ENCODE measurements at regions not wholly inside any gene's neighbourhood (a gene's known extent, or its start where the extent isn't known, plus 50 kb on each side); places are given as distances from the start of the nearest gene placed in this dataset.

DNA sequence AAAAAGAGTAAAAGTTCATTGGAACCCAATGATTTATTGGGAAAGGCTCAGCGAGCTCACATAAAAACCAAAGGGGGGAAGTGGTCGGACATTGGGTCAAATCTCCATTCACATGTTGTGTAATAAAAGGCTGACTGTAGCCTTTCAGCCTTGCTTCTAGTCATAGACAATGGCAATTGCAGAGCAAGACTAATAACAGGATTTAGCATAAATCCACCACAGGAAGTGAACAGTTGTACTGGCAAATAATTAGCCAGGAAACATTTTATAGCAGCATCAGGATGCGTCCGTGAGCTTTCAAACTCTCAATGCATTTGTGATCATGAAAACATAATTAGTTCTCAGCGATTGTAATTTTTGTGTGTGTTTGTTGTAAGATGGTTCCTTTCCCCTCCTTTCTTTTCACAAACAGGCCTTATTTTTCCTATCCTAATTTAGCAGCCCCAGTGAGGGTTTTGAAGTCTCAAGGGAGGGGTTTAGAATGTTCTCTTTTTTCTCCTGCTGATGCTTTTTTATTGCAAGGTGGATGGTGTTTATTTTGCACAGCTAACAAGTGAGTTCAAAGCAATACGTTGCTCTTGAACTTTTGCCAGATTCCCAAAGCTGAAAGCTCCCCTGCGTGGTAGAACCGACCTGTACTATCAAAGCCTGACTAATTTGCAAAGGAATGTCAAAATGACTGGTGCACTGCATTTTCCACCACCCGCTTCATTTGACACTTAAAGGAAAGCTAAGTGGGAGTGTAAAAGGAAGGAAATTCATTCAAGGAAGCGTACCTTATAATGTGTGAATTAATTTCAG lies 105.6 kb downstream of the SPRY2 start:
- DNase-seq, result no peak

DNA sequence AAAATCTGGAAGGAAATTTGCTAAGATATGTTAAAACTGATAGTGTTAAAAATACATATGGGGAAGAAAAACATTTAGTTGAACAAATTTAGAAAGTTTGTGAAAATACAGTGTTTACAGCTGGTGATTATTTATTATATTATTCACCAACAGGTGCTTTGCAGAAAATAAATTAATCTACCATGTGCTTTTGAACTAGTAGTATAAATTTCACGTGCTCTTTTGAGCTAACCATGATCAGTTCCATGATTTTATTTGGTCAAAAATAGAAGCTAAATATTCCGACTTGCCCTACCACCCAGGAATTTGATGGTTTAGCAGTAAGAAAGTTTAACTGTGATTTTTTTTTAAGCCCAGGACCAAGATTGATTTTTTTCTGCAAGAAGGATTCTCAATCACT lies 113.3 kb downstream of the SPRY2 start:
- no peak for DNase-seq

DNA sequence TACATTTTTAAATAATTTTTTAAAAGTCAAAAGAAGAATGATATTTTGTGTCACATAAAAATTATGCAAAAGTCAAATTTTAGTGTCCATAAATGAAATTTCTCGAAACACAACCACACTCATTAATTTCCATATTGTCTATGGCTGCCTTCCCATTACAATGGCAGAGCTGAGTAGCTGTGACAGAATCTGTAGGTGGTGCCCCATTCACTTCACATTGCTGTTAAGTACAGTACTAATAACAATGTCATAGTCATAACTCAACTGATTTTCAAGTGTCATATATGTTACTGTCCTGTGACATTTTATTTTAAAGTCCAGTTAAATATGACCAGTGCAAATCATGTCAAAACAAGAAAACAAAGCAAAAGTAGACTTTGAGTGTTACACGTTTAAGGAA lies 114.3 kb downstream of the SPRY2 start:
- no peak for DNase-seq

DNA sequence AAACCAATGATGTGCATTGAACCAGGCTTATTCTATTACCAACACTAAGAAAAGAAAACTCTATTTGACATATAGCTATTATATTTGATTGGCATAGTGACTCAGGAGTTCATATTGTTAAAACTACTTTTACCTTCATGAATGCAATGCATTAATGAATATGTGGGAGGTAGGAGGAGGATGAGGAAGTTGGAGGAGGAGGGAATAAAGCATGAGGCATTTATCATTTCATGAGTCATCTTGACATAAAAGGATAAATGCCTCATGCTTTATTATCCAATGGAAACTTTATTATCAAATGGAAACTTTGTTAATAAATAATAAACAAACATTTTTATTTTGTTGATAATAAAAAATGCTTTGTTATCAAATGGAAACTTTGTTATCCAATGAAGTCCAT lies 116.5 kb downstream of the SPRY2 start:
- no peak for DNase-seq

DNA sequence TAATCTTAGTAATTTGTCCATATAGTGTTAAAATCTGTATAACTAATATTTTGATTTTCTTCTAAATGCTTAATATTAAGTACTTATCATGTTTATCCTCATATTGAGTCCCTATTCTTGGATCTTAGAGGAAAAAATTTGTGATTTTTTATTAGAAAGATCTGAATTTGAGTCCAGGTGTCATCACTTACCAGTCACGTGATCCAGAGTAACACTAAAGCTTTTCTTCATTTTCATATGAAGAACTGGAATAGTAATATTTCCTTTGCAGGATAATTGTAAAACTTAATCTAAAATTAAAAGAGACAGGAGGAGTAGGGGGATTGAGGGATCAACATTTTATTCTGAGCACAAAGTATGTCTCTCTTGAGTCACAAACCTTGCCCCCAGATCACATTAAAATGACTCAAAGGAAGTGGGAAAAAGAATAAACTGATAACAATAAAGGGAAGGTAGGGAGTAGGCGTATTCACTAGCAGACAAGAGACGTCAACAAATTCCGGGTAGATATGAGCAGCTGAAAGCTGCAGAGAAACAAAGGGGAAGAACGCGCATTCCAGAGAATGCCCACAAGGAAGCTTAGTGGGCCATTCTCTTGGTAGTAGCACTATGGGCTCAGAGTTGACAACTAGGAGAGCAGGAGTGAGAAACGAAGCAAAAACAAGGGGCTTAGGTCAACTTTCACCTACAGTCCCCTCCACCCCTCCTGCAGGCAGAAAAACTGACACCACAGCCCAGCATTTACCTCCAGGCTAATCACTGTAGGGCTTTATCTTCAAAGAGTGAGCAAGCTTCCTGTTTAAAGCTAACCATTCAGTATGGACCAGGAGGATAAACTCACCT lies 123.1 kb downstream of the SPRY2 start:
- DNase-seq, result no peak

DNA sequence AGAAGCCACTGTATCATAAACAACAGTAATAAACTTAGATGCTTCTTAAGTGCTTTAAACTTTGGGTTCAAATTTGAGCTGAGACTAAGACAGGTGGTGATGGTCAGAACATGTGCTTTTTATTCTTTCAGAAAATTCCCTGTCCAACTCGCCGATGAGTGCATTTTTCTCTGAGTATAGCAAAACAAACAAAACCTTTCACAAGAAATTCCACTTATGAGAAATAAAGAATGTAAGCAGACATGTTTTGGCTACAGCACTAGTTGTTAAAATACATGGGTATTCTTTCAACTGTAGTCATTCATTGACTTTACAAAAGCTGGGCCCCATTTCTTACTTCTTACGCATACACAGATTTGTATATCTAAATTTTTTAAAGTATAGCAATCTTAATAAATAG lies 125.6 kb downstream of the SPRY2 start:
- DNase-seq, result no peak

DNA sequence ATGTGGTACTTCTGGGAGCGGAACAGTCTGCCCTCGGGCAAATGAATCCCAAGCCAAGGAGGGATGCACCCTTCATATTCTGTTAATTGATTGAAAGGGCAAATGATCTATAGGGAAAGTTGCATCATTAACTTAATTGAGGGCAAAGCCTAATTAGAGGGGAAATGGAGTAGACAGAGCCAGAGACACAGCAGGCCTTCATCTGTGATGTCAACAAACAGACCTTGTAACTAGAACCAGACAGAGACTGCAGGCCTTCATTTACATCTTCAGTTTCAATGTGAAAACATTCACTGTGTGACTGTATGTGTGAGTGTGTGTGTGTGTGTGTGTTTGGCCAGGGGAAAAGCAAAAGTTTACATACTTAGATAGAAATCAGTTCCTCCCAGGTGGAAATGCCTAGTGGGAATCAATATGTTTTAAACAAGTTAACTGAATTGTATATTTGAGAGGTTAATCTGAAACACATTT lies 126.4 kb downstream of the SPRY2 start:
- no peak for DNase-seq

DNA sequence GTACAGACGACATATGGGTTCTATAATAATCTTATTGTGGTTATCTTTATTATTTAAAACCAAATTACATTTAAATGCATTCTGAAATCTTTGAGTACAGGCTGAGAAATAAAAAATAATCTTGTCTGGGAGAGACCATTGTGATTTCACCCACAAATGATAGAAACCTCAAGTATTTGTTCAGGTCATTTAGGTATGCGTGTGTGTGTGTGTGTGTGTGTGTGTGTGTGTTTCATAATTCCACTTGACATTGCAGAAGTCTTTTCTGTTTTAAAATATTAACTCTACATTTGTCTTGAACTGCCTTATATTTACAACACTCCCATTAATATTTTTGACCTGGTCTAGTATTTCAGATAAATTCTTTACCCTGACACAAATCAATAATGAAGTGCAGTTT lies 126.9 kb downstream of the SPRY2 start:
- DNase-seq, result no peak

DNA sequence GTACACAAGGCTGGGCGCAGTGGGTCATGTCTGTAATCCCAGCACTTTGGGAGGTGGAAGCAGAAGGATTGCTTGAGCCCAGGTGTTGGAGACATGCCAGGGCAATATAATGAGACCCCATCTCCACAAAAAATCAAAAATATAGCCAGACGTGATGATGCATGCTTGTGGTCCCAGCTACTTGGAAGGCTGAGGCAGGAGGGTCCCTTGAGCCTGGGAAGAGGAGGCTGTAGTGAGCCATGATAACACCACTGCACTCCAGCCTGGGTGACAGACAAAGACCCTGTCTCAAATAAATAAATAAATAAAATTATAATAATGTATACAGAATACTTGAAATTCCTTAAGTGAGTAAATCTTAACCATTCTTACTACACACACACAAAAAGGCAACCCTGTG lies 127.7 kb downstream of the SPRY2 start:
- no peak for DNase-seq

DNA sequence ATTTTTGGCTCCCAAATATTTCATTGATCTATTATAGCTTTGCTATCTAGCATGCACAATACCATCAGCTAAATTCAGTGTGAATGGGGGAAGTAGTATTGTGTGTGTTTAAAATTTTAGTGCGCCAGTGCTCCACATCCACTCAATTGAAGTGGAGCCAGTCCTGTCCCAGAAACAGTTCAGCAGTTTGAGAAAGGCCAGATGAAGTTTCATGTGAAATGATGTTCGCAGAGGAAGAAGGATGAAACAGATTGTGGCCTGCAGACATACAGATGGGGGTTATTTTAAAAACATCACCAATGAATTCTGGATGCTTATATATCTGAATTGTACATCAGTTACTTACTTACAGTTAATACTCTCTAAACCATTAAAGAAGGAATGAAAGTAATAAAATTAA lies 129.4 kb downstream of the SPRY2 start:
- no peak for DNase-seq

DNA sequence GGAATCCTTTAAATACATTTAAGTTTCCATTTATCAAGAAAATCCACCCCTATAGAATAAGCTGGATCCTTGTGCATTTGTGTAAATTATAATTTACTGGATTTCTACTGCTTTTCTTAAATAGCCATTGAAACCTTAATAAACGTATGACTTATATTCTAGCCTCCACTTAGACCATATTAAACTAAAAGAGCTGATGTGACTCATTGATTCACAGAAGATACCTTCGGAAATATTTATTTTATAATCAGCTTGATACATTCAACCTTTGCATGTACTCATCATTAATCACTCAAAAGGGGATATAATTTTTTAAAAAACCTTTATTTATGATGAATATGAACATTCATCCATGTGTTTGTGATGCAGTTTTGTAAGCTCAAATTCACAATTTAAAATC lies 136.3 kb downstream of the SPRY2 start:
- DNase-seq, result no peak

DNA sequence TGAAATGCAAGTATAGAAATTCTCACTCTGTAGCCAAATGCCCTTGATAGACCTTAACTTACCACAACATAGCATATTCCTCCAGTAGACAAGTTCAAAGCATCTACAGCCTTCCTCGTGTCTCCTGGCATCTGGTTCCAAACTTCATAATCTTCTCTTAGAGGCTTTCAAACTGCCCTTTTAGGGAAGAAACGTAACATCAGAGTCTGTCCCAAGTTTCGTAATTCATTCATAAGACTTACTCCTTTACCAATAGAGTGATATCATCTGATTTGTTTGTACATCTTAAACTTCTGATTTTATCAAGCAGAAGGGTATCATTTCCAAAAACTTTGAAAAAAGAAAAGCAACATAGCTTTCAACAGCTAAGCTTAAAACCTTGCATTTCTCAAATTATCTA lies 137.4 kb downstream of the SPRY2 start:
- no peak for DNase-seq

DNA sequence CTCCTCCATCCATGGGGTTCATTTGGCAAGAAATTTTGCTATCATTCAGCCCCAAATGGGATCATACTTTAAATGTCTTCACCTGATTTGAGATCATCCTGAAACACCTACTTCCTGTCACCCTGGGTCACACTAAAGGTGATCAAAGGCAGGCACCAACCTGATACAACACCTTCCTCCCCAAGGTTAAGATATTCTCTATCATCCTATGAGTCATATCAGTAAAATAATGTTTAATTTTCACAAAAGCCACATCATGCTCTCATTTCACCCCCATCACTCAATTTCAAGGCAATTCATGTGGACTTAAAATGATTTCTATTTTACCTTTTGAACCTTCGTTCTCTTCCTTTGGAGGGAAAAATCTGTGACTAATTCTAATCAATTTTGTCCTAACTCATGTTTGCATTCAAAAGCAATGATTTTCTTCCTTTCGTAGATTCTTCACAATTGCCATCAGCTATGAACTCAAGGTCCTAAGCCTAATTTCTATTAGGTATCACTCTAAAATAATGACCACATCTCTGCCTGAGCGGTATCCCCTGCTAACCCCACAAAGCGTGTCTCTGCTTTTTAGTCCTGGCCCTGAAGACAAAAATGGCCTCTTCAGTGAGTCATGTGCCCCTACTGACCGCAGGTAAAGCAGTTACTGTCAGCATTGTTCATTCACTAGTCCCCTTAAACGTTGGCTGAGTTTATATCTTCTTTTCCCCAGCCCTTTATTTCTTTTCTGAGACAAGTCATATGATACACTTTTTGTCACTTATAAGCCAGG lies 139.0 kb downstream of the SPRY2 start:
- DNase-seq, result no peak

DNA sequence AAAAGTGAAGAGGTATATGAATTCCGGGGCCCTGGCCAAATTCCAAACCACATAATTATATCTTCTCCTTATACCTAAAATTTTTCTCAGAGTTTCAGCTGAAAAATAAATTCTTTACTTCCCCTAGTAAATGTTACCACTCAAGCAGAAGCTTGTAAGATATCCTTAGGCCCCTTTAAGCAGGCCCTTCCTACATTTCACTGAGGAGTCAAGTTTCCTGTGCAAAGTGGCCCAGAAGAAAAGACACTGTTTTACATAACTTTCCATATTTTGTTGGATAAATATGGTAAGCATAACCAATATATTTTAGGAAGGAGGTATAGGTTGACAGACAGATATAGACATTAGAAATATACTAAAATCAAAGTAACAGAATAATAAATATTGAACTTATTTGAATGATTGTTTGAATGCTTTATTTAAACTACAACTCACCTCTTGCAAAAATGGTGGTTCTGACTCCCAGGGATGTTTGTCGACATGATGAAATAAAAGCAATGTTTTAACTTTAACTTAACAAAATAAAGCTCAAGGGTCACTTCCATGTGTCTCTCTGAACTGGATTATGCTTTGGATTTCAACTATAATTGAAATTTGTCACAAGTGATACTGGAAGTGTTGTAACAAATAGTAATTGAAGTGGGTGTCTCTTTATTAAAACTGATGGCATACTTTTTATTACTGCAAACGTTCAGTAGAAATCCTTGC lies 141.2 kb downstream of the SPRY2 start:
- DNase-seq, result no peak

DNA sequence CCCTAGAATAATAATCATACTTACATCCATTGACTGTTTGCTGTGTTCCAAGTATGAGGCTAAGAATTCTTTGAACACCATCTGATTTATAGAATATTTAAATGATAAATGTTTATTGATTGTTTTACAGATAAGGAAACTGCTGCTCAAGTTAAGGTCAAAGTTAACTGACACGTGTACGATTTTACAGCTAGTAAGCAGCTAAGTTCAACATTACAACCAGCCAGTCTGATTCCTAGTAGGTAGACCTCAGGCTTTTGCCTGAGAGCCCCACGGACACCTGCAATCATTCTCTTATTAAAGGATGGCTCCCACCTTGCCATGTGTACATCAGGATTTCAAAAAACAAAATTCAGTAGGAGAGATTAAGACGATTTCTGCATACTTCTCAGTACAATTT lies 141.9 kb downstream of the SPRY2 start:
- DNase-seq, result no peak

DNA sequence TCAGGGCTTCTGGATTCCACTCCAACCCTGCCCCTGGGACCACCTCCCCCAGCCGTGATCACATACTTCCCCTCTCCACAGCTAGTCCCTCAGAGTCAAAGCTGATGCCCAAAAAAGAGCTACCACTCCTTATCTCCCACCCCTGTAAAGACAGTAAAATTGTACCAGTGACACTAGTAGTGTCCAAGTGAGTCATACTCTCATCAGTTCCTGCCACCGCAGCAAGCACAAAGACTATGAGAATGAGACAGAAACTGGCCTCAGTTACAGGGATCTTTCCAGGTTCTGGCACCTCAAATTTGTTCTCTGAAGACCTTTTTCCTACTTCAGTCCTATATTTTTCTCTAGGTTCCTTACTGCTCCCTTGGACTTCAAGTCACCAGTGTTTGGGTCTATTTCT lies 144.2 kb downstream of the SPRY2 start:
- no peak for DNase-seq

DNA sequence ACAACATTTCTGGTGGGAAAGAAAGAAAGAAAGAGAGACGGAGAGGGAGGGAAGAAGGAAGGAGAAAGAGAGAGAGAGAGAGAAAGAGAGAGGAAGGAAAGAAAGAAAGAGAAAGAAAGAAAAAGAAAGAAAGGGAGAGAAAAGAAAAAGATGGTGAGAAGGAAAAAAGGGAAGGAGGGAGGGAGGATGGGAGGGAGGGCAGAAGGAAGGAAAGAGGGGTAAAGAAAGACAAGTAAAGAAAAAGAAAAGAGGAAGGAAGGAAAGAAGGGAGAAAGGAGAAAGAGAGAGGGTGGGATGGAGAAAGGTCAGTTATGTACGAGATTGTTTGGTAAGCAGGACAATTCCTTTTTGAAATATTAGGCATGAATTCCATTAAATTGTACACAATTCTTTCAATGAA lies 145.3 kb downstream of the SPRY2 start:
- no peak for DNase-seq

DNA sequence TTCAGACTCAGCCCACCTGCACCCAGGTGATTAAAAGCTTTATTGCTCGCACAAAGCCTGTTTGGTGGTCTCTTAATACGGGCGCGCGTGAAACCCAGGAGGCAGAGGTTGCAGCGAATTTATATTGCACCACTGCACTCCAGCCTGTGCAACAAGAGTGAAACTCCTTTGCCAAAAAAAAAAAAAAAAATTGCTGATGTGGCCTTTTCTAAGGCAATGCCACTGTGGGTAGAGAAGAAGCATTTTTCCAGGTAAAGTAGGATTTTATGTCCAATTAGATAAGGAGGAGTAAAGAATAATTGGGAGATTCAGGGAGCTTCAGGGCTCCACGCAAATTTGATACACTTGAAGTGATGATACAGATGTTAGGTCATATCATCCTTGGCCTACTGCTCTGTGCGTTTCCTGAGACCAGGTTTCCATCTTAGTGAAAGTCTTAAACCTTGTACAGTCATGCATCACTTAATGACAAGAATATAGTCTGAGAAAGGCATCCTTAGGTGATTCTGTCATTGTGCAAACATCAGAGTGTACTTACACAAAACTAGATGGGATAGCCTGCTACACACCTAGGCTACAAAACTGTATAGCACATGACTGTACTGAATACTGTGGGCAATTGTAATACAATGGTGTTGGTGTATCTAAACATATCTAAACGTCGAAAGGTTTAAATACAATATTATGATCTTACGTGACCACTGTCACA lies 150.9 kb downstream of the SPRY2 start:
- DNase-seq, result no peak

DNA sequence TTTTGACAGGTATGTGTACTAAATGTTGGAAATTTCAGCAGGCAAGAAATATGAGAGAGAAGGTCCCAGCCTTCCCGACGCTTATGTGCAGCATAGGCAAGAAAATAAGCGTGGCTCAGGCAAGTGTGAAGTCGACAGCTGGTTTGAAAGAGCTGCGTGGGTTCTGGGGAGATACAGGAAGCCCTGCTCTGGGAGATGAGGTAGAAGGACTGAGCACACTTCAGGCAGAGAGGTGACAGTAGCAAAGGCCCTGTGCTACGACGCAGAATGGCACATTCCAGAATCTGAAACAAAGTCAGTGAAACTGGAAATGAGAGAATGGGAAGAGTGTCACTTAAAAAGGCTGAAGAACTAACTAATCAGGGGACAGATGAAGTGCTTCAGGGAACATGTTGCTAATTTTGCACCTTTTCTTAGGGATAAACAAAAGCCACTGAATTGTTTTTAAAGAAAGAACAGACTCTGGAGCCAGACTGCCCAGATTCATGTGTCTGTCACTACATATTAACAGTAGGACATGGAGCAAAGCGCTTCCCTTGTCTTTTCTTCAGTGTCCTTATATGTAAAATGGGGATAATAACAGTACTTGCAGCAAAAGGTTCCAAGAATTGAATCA lies 160.1 kb downstream of the SPRY2 start:
- no peak for DNase-seq

DNA sequence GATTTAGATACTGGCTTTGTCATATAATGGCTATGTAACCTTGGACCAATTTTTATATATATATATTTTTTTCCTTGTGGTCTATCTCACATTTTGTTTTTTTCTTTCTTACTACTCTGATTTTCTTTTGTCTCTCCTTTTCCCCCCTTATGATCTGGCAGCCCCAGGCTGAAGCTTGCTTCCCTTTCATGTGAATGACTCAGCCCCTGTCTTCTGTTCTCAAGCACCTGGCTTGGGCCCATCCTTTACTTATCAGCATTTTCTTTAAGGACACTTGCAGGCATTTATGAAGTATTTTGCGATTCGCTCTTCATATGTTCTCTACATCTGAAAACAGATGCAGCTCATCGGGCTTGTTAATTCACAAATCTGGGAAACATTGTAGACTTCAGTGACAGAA lies 163.6 kb downstream of the SPRY2 start:
- DNase-seq, result no peak

DNA sequence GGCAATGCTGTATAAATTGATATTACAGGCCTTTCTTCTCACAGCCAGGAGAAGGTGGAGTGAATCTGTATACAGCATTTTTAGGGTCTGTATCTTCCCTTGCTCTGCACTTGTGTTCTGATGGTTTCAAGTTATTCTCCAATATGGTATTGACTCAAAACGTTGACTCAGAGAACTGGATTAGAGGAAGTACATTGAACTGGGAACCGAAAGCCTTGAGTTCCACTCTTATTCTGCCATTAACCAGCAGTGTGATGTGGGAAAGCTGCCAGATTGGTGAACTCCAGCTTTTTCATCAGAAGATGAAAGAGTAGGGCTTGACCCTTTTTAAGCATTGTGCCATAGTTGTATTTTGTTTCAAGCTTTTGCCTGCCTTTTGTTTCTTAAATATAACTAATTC lies 167.7 kb downstream of the SPRY2 start:
- no peak for DNase-seq

DNA sequence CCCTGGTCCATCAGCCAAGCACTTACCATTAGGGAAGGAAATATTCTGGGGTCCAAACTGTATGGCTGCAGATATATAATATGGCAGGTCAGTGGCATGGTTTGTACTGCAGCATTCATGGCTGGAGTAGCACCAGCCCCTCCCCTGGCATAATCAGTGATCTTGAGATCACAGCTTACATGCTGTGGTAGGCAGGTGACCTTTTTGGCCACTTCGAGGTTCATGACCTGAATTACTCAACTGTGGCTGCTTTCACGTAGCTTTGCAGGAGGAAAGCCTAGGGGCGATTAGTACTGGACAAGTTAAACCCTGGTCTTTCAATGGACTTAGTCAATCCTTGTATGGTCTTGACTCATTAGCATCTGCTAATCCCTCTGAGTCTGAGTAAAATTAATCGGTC lies 169.8 kb downstream of the SPRY2 start:
- no peak for DNase-seq
